A673 (cell line): ENCODE measurements at regions not wholly inside any gene's neighbourhood (a gene's known extent, or its start where the extent isn't known, plus 50 kb on each side); places are given as distances from the start of the nearest gene placed in this dataset.

Experiments
- EZH2 ChIP-seq: fragments of 200-600 bp; sonication (generic); IDR thresholded peaks from 2 replicates; pipeline ENCODE4 v1.6.1; 2017; ENCODE audit warnings: borderline replicate concordance, low read depth, mild to moderate bottlenecking, mixed read lengths, antibody characterized with exemption, low read length; ENCODE audit not compliant: poor library complexity, severe bottlenecking
- TF ChIP-seq, protein P1 (sequence below): fragments of 300-800, 200-600 bp; sonication (generic); conservative IDR thresholded peaks from 2 replicates; pipeline ENCODE4 v1.5.1; 2017; ENCODE audit warnings: low read depth, mild to moderate bottlenecking, antibody characterized with exemption, low read length, moderate library complexity, mixed read lengths

DNA sequence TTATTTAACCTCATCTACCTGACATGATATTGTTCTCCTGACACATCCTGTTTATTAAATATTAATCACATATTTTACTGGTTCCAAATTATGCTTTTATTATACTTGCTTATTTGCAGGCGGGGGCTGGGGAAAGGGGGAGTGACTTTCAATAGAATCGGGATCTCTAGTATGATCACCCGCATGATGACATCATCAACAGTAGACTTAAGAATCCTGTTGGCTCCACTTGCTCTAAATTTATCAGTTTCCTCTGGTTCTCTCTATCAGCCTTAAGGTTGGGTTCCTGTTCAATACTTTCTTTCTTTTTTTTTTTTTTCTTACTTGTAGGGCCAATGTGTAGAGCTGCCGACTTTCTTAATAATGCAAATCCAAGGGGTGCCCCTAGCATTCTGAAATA is 317.5 kb downstream of the BCHE start:
- TF ChIP-seq, protein P1, sequence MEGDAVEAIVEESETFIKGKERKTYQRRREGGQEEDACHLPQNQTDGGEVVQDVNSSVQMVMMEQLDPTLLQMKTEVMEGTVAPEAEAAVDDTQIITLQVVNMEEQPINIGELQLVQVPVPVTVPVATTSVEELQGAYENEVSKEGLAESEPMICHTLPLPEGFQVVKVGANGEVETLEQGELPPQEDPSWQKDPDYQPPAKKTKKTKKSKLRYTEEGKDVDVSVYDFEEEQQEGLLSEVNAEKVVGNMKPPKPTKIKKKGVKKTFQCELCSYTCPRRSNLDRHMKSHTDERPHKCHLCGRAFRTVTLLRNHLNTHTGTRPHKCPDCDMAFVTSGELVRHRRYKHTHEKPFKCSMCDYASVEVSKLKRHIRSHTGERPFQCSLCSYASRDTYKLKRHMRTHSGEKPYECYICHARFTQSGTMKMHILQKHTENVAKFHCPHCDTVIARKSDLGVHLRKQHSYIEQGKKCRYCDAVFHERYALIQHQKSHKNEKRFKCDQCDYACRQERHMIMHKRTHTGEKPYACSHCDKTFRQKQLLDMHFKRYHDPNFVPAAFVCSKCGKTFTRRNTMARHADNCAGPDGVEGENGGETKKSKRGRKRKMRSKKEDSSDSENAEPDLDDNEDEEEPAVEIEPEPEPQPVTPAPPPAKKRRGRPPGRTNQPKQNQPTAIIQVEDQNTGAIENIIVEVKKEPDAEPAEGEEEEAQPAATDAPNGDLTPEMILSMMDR = no peak
- no peak for TF ChIP-seq EZH2
